Fibroblast of mammary gland (primary cell): ENCODE measurements at regions not wholly inside any gene's neighbourhood (a gene's known extent, or its start where the extent isn't known, plus 50 kb on each side); places are given as distances from the start of the nearest gene placed in this dataset.

ENCODE experiments used
- DNase-seq: peaks from one replicate; pipeline ENCODE4 v3.0.0-alpha.2; 2010; ENCODE audit warnings: low read depth
- H3K4me3 ChIP-seq: 2 replicates; pipeline ENCODE4 v1.5.1; 2011; ENCODE audit warnings: low read depth, mild to moderate bottlenecking, low read length, moderate library complexity; ENCODE audit not compliant: control insufficient read depth
- CTCF ChIP-seq: conservative IDR thresholded peaks from 2 replicates; pipeline ENCODE4 v1.5.1; 2011; ENCODE audit warnings: low read depth, low read length, inconsistent platforms; ENCODE audit not compliant: control insufficient read depth, insufficient read depth

GRCh38 chrX:145727476-145727875 lies 90.2 kb upstream of the SLITRK2 start:
- H3K4me3 ChIP-seq: no peak overlapping the region
- TF ChIP-seq CTCF: no peak
- DNase-seq: peak; percentile 52

DNA sequence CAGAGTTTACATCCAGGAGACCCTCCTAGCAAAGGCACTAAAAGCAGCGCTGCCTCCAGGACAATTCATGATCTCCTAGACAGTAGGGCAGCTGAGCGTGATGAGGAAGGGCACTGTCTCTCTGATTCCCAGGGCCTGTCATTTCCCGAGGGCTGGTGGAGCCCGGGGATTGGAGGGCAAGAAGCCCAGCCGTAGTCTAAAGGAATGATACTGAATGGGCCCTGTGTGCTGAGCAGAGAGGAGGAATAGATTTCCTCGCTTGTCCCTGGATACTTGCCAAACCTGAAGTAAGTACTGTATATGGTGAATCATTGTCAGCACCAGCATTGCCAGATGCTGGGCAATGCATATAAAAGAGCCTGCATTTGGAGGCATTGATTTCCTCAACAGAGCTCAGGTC lies 88.0 kb upstream of the SLITRK2 start:
- DNase-seq: peak; percentile 72
- no peak for TF ChIP-seq CTCF

DNA sequence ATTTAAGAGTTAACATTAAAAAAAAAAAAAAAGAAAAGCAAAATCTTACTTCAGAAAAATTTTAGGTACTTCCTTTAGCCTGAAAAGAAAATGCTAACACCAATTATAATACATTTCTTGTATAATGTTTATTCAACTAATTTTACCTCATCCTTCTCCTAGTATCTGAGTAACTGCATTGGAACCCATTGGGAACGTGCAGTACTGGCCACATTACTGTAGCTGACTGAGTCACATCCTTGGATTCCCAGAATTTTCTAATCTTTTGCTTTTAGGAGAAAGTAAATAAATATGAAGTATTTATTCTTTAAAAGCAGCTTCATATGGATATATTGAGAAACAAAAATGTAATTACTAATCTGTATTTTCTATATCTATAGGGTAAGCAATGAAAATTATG lies 82.6 kb upstream of the SLITRK2 start:
- no peak for TF ChIP-seq CTCF
- no peak overlapping the region for H3K4me3 ChIP-seq
- DNase-seq: peak; percentile 53

More for the DNA sequence above, 88.0 kb upstream of the SLITRK2 start:
- H3K4me3 ChIP-seq: no peak overlapping the region

DNA sequence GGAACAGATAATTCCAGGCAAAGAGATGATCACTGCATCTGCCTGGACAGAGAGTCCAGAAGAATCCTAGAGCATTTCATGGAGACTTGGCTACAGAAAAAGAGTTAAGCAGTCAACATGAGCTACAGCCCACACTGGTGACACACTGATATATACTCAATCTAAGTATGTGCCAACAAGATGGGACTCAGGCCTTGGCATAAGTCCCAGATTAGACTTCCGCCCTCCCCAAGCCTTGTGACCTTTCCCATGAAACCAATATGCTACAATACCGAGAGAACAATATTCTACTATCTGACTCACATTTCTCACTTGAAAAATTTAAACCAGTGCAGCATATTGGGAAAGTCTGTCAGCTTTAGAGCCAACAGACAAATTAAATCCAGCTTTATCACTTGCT lies 65.7 kb upstream of the SLITRK2 start:
- TF ChIP-seq CTCF: no peak
- DNase-seq: peak; percentile 87

More for the DNA sequence above, 65.7 kb upstream of the SLITRK2 start:
- no peak overlapping the region for H3K4me3 ChIP-seq
